H9 (cell line): ENCODE measurements at regions not wholly inside any gene's neighbourhood (a gene's known extent, or its start where the extent isn't known, plus 50 kb on each side); places are given as distances from the start of the nearest gene placed in this dataset.

Experiments
- DNase-seq: peaks from one replicate; pipeline ENCODE4 v3.0.0-alpha.2; 2017
- H2AFZ ChIP-seq: one replicate; pipeline ENCODE4 v1.6.1; 2013; ENCODE audit warnings: mild to moderate bottlenecking, low read length, control low read depth, moderate library complexity
- H2AK5ac ChIP-seq: 2 replicates; pipeline ENCODE4 v1.6.1; 2013; ENCODE audit warnings: low read length, control low read depth, mixed read lengths; ENCODE audit not compliant: insufficient read length
- H2BK120ac ChIP-seq: one replicate; pipeline ENCODE4 v1.6.1; 2013; ENCODE audit warnings: low read depth, mild to moderate bottlenecking, low read length, control low read depth, inconsistent platforms; ENCODE audit not compliant: poor library complexity, severe bottlenecking
- H2BK12ac ChIP-seq: 2 replicates; pipeline ENCODE4 v1.6.1; 2013; ENCODE audit warnings: low read length, control low read depth, mixed read lengths, low read depth; ENCODE audit not compliant: insufficient read length
- H2BK15ac ChIP-seq: 2 replicates; pipeline ENCODE4 v1.6.1; 2013; ENCODE audit warnings: low read depth, low read length, control low read depth
- H2BK20ac ChIP-seq: one replicate; pipeline ENCODE4 v1.6.1; 2013; ENCODE audit warnings: low read depth, mild to moderate bottlenecking, low read length, control low read depth, inconsistent platforms; ENCODE audit not compliant: poor library complexity, severe bottlenecking
- H2BK5ac ChIP-seq: 2 replicates; pipeline ENCODE4 v1.6.1; 2013; ENCODE audit warnings: low read length, control low read depth, mixed read lengths; ENCODE audit not compliant: insufficient read length
- H3K14ac ChIP-seq: 2 replicates; pipeline ENCODE4 v1.6.1; 2013; ENCODE audit warnings: low read length, control low read depth; ENCODE audit not compliant: insufficient read depth
- H3K18ac ChIP-seq: 2 replicates; pipeline ENCODE4 v1.6.1; 2013; ENCODE audit warnings: low read depth, mild to moderate bottlenecking, mixed read lengths, low read length, control low read depth; ENCODE audit not compliant: insufficient read length
- H3K23ac ChIP-seq: 2 replicates; pipeline ENCODE4 v1.6.1; 2013; ENCODE audit warnings: low read length, control low read depth, mixed read lengths, low read depth; ENCODE audit not compliant: insufficient read length
- H3K23me2 ChIP-seq: 2 replicates; pipeline ENCODE4 v1.6.1; 2013; ENCODE audit warnings: low read depth, mild to moderate bottlenecking, mixed read lengths, low read length, control low read depth; ENCODE audit not compliant: insufficient read length, poor library complexity, severe bottlenecking
- H3K27ac ChIP-seq: 2 replicates; pipeline ENCODE4 v1.5.1; 2013; ENCODE audit warnings: low read length, control low read depth, mixed read lengths, low read depth; ENCODE audit not compliant: insufficient read length
- H3K27me3 ChIP-seq: 2 replicates; pipeline ENCODE4 v1.6.1; 2013; ENCODE audit warnings: low read length, control low read depth, inconsistent platforms; ENCODE audit not compliant: insufficient read depth
- H3K4ac ChIP-seq: 2 replicates; pipeline ENCODE4 v1.6.1; 2013; ENCODE audit warnings: low read depth, mild to moderate bottlenecking, control low read depth, inconsistent platforms, low read length, moderate library complexity
- H3K4me1 ChIP-seq: 2 replicates; pipeline ENCODE4 v1.6.1; 2013; ENCODE audit warnings: low read length, control low read depth, inconsistent platforms; ENCODE audit not compliant: insufficient read depth
- H3K4me2 ChIP-seq: 2 replicates; pipeline ENCODE4 v1.6.1; 2013; ENCODE audit warnings: low read length, control low read depth, mixed read lengths; ENCODE audit not compliant: insufficient read length, insufficient read depth
- H3K56ac ChIP-seq: 2 replicates; pipeline ENCODE4 v1.6.1; 2013; ENCODE audit warnings: low read depth, mild to moderate bottlenecking, mixed read lengths, low read length, control low read depth; ENCODE audit not compliant: insufficient read length
- H3K79me1 ChIP-seq: 2 replicates; pipeline ENCODE4 v1.6.1; 2013; ENCODE audit warnings: low read depth, mild to moderate bottlenecking, moderate library complexity, low read length, control low read depth, inconsistent platforms; ENCODE audit not compliant: insufficient read depth, poor library complexity, severe bottlenecking
- H3K79me2 ChIP-seq: 2 replicates; pipeline ENCODE4 v1.6.1; 2013; ENCODE audit warnings: low read length, control low read depth, inconsistent platforms; ENCODE audit not compliant: insufficient read depth
- H3K9ac ChIP-seq: 2 replicates; pipeline ENCODE4 v1.6.1; 2013; ENCODE audit warnings: low read length, control low read depth, mixed read lengths; ENCODE audit not compliant: insufficient read length; ENCODE audit errors: extremely low read depth
- H3K9me3 ChIP-seq: one replicate; pipeline ENCODE4 v1.6.1; 2013; ENCODE audit warnings: low read depth, low read length, inconsistent platforms; ENCODE audit not compliant: control insufficient read depth
- H3T11ph ChIP-seq: one replicate; pipeline ENCODE4 v1.6.1; 2013; ENCODE audit warnings: mild to moderate bottlenecking, low read length, control low read depth, inconsistent platforms
- H4K20me1 ChIP-seq: one replicate; pipeline ENCODE4 v1.6.1; 2013; ENCODE audit not compliant: control insufficient read depth, insufficient read length, insufficient read depth
- H4K5ac ChIP-seq: 2 replicates; pipeline ENCODE4 v1.6.1; 2013; ENCODE audit warnings: low read depth, mild to moderate bottlenecking, mixed read lengths, low read length, control low read depth; ENCODE audit not compliant: insufficient read length
- H4K8ac ChIP-seq: replicated peaks from 2 replicates; pipeline ENCODE4 v1.6.1; 2013; ENCODE audit warnings: low read length, control low read depth, mixed read lengths, low read depth; ENCODE audit not compliant: insufficient read length
- H4K91ac ChIP-seq: 2 replicates; pipeline ENCODE4 v1.6.1; 2013; ENCODE audit warnings: low read depth, mild to moderate bottlenecking, moderate library complexity, mixed read lengths, low read length, control low read depth; ENCODE audit not compliant: insufficient read length
- H3K27ac Mint-ChIP-seq, 3 experiments: 2 replicates in 2 of 3; 3 replicates in 1 of 3; pipeline ENCODE4 v1.8.0; 2020 to 2021; ENCODE audit warnings: mixed read lengths in 3 of 3, mild to moderate bottlenecking in 1 of 3, moderate library complexity in 1 of 3
- H3K27me3 Mint-ChIP-seq: 2 replicates; pipeline ENCODE4 v1.8.0; 2021; ENCODE audit warnings: low read depth, mild to moderate bottlenecking, moderate library complexity, mixed read lengths
- H3K36me3 Mint-ChIP-seq, 3 experiments: 2 replicates in 2 of 3; 3 replicates in 1 of 3; pipeline ENCODE4 v1.8.0; 2020 to 2021; ENCODE audit warnings: low read depth in 3 of 3, mixed read lengths in 3 of 3; ENCODE audit not compliant: insufficient read depth in 1 of 3
- H3K4me1 Mint-ChIP-seq, 2 experiments: 2 replicates each; pipeline ENCODE4 v1.8.0; 2020; ENCODE audit warnings: mixed read lengths in 2 of 2
- H3K4me3 Mint-ChIP-seq, 2 experiments: 2 replicates in 1 of 2; 3 replicates in 1 of 2; pipeline ENCODE4 v1.8.0; 2020 to 2021; ENCODE audit warnings: mild to moderate bottlenecking in 2 of 2, mixed read lengths in 2 of 2, moderate library complexity in 1 of 2
- H3K9me3 Mint-ChIP-seq, 2 experiments: 2 replicates in 1 of 2; 3 replicates in 1 of 2; pipeline ENCODE4 v1.8.0; 2020; ENCODE audit warnings: mild to moderate bottlenecking in 2 of 2, mixed read lengths in 2 of 2, moderate library complexity in 1 of 2
- WGBS: extraction: QIAGEN DNeasy Blood & Tissue Kit; methylation state at CpG from one replicate; pipeline ENCODE4 v1.1.7; 2013; ENCODE audit warnings: missing lambda C conversion rate, low lambda C conversion rate, mixed read lengths; ENCODE audit not compliant: insufficient read length; ENCODE audit errors: extremely low coverage; 5-methylcytosine and 5-hydroxymethylcytosine counted together
- TF ChIP-seq, protein P1 (sequence below): fragments of 200-600 bp; sonication (generic); conservative IDR thresholded peaks from 3 replicates; pipeline ENCODE4 v1.8.0; 2021; ENCODE audit warnings: antibody characterized with exemption, mild to moderate bottlenecking

DNA sequence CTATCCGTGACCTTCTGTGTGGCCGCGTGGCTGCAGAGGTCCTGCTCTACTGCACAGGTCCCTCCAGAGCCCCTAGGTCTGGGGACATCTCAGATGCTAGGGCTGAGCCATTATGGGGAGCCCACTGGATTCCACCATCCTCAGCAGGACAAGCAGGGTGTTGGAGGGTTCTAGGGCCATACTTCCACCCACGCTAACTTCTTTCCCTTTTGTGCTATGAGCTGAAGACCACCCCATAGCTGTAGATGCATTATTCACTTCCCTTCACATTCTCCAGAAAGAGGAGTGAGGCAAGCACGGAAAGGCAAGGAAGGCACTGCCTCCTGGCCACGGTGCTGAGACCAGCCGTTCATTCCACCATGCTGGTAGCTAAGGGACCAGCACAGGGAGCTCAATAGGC is 149.5 kb upstream of the MYCN start:
- Histone ChIP-seq H3K4me1 (no peaks in the 10 kb centered on the region), H3K23me2 (no peaks in the 10 kb centered on the region), H3K79me1 (no peaks in the 10 kb centered on the region), H2AFZ (no peak overlapping the region), H4K5ac (no peak overlapping the region), H3K9ac (no peak overlapping the region), H3T11ph (no peak overlapping the region), H3K23ac (no peak overlapping the region), H4K91ac (no peak overlapping the region), H4K20me1 (no peaks in the 10 kb centered on the region), H3K27me3 (no peaks in the 10 kb centered on the region; the same call in 1 of the 2 replicates), H2BK5ac (no peak overlapping the region), H3K79me2 (no peaks in the 10 kb centered on the region), H3K4me2 (no peak overlapping the region), H2BK20ac (no peak overlapping the region), H3K56ac (no peak overlapping the region), H2BK15ac (no peak overlapping the region), H3K9me3 (no peaks in the 10 kb centered on the region), H2AK5ac (no peak overlapping the region), H4K8ac (no peak overlapping the region), H3K4ac (no peak overlapping the region), H2BK12ac (no peak overlapping the region), H3K18ac (no peak overlapping the region), H3K27ac (no peak overlapping the region), H3K14ac (no peak overlapping the region), H2BK120ac (no peak overlapping the region)
- DNase-seq = no peak
- no peak overlapping the region for H3K4me3 Mint-ChIP-seq
- peaks cover 4% of the 10 kb centered on the region in 2 experiments; a peak in 3 of 4 replicates for H3K4me1 Mint-ChIP-seq
- no CpG with 5 or more reads among the region's 7 CpGs for WGBS
- H3K27ac Mint-ChIP-seq = no peak overlapping the region
- TF ChIP-seq, protein P1, sequence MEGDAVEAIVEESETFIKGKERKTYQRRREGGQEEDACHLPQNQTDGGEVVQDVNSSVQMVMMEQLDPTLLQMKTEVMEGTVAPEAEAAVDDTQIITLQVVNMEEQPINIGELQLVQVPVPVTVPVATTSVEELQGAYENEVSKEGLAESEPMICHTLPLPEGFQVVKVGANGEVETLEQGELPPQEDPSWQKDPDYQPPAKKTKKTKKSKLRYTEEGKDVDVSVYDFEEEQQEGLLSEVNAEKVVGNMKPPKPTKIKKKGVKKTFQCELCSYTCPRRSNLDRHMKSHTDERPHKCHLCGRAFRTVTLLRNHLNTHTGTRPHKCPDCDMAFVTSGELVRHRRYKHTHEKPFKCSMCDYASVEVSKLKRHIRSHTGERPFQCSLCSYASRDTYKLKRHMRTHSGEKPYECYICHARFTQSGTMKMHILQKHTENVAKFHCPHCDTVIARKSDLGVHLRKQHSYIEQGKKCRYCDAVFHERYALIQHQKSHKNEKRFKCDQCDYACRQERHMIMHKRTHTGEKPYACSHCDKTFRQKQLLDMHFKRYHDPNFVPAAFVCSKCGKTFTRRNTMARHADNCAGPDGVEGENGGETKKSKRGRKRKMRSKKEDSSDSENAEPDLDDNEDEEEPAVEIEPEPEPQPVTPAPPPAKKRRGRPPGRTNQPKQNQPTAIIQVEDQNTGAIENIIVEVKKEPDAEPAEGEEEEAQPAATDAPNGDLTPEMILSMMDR = no peak
- no peaks in the 10 kb centered on the region for H3K9me3 Mint-ChIP-seq
- H3K36me3 Mint-ChIP-seq = no peaks in the 10 kb centered on the region
- H3K27me3 Mint-ChIP-seq = no peaks in the 10 kb centered on the region; the same call in none of the 2 replicates
